H1 (cell line): ENCODE measurements at regions not wholly inside any gene's neighbourhood (a gene's known extent, or its start where the extent isn't known, plus 50 kb on each side); places are given as distances from the start of the nearest gene placed in this dataset.

Experiments
- CTCF ChIA-PET: fragments of 300-600 bp; sonication (Branson Sonifier 250); formaldehyde crosslinking; loops from one replicate; lab custom pipeline; 2021; ENCODE audit not compliant: partially characterized antibody; lab: Charles Lee
- POLR2A ChIA-PET: fragments of 300-600 bp; sonication (Branson Sonifier 250); formaldehyde crosslinking; loops from one replicate; lab custom pipeline; 2021; ENCODE audit warnings: inconsistent platforms; ENCODE audit not compliant: partially characterized antibody; lab: Charles Lee
- DNase-seq, 2 experiments: peaks; one replicate each; pipeline versions ENCODE4 v3.0.0 to v3.0.0-alpha.2; 2010 to 2022; ENCODE audit warnings: low spot score in 2 of 2, low read depth in 1 of 2, mixed read lengths in 1 of 2
- FAIRE-seq: peaks from 2 replicates; lab custom pipeline; 2011; peaks lifted over from hg19 to GRCh38; lab: Jason Lieb, UNC
- H2AFZ ChIP-seq: 2 replicates; pipeline ENCODE4 v1.8.1; 2012; ENCODE audit warnings: low read length, inconsistent platforms
- H2AK5ac ChIP-seq: 2 replicates; pipeline ENCODE4 v1.6.1; 2013; ENCODE audit warnings: low read depth, low read length
- H2BK120ac ChIP-seq: replicated peaks from 2 replicates; pipeline ENCODE3; 2013; ENCODE audit warnings: low read depth, low read length, inconsistent platforms
- H2BK12ac ChIP-seq: 2 replicates; pipeline ENCODE4 v1.6.1; 2013; ENCODE audit warnings: low read depth, low read length
- H2BK15ac ChIP-seq: 2 replicates; pipeline ENCODE4 v1.6.1; 2013; ENCODE audit warnings: low read length
- H2BK20ac ChIP-seq: 2 replicates; pipeline ENCODE4 v1.6.1; 2013; ENCODE audit warnings: low read length
- H2BK5ac ChIP-seq: 2 replicates; pipeline ENCODE4 v1.6.1; 2013; ENCODE audit warnings: low read depth, low read length
- H3K14ac ChIP-seq: 2 replicates; pipeline ENCODE4 v1.6.1; 2013; ENCODE audit warnings: inconsistent platforms; ENCODE audit not compliant: insufficient read length
- H3K18ac ChIP-seq: 2 replicates; pipeline ENCODE4 v1.6.1; 2013; ENCODE audit warnings: low read length; ENCODE audit errors: extremely low read depth
- H3K23ac ChIP-seq: 2 replicates; pipeline ENCODE4 v1.6.1; 2013; ENCODE audit warnings: inconsistent platforms; ENCODE audit not compliant: insufficient read length
- H3K23me2 ChIP-seq: 2 replicates; pipeline ENCODE4 v1.6.1; 2013; ENCODE audit warnings: low read depth, low read length
- H3K27ac ChIP-seq: 2 replicates; pipeline ENCODE4 v1.6.1; 2011; ENCODE audit warnings: low read depth, low read length, inconsistent platforms
- H3K27me3 ChIP-seq, 4 experiments: replicated peaks in 1 of 4; 1 replicate in 1 of 4; 2 replicates in 3 of 4; pipeline versions ENCODE4 v1.6.1 to v1.8.1; 2011 to 2013; ENCODE audit warnings: low read length in 3 of 4, mild to moderate bottlenecking in 3 of 4, inconsistent platforms in 2 of 4, mixed read lengths in 2 of 4, moderate library complexity in 1 of 4; ENCODE audit not compliant: control insufficient read depth in 3 of 4, insufficient read depth in 3 of 4; ENCODE audit errors: extremely low read depth in 1 of 4
- H3K36me3 ChIP-seq, 4 experiments: 2 replicates each; pipeline versions ENCODE4 v1.6.1 to v1.8.1; 2011 to 2013; ENCODE audit warnings: mild to moderate bottlenecking in 4 of 4, low read length in 3 of 4, moderate library complexity in 2 of 4, control low read depth in 1 of 4, inconsistent platforms in 1 of 4; ENCODE audit not compliant: insufficient read depth in 4 of 4, control insufficient read depth in 2 of 4
- H3K4ac ChIP-seq: replicated peaks from 2 replicates; pipeline ENCODE3; 2013; ENCODE audit warnings: low read length, low read depth, mixed read lengths, inconsistent platforms; ENCODE audit not compliant: insufficient read length
- H3K4me1 ChIP-seq, 4 experiments: replicated peaks in 1 of 4; 1 replicate in 1 of 4; 2 replicates in 3 of 4; pipeline versions ENCODE4 v1.6.1 to v1.8.1; 2011 to 2013; ENCODE audit warnings: low read length in 3 of 4, inconsistent platforms in 2 of 4, mixed read lengths in 1 of 4; ENCODE audit not compliant: insufficient read depth in 4 of 4, control insufficient read depth in 3 of 4
- H3K4me2 ChIP-seq, 2 experiments: 2 replicates each; pipeline versions ENCODE4 v1.6.1 to v1.8.1; 2011 to 2013; ENCODE audit warnings: low read depth in 2 of 2, low read length in 2 of 2, control low read depth in 1 of 2, inconsistent platforms in 1 of 2, mild to moderate bottlenecking in 1 of 2; ENCODE audit not compliant: insufficient read depth in 1 of 2
- H3K4me3 ChIP-seq, 4 experiments: fragments of 200-600, 300-600 bp in 1 of 4; sonication (generic), shearing (Covaris generic), sonication (Bioruptor Twin) in 1 of 4; 2 replicates each; pipeline versions ENCODE4 v1.5.1 to v1.8.1; 2011 to 2016; ENCODE audit warnings: low read length in 4 of 4, low read depth in 3 of 4, control low read depth in 2 of 4, inconsistent platforms in 2 of 4, mild to moderate bottlenecking in 2 of 4, mixed read lengths in 1 of 4, moderate library complexity in 1 of 4; ENCODE audit not compliant: insufficient read depth in 2 of 4; ENCODE audit errors: extremely low read depth in 1 of 4
- H3K56ac ChIP-seq: replicated peaks from 2 replicates; pipeline ENCODE3; 2013; ENCODE audit warnings: low read depth, mild to moderate bottlenecking, mixed read lengths, low read length, inconsistent platforms; ENCODE audit not compliant: insufficient read length
- H3K79me1 ChIP-seq: 2 replicates; pipeline ENCODE4 v1.6.1; 2013; ENCODE audit warnings: low read depth, low read length, control low read depth
- H3K79me2 ChIP-seq, 2 experiments: 2 replicates each; pipeline versions ENCODE4 v1.6.1 to v1.8.1; 2012 to 2013; ENCODE audit warnings: low read length in 2 of 2, mild to moderate bottlenecking in 2 of 2, inconsistent platforms in 1 of 2; ENCODE audit not compliant: insufficient read depth in 2 of 2, control insufficient read depth in 1 of 2
- H3K9ac ChIP-seq, 4 experiments: replicated peaks in 1 of 4; 1 replicate in 1 of 4; 2 replicates in 3 of 4; pipeline versions ENCODE4 v1.6.1 to v1.8.1; 2011 to 2013; ENCODE audit warnings: low read depth in 3 of 4, low read length in 3 of 4, control low read depth in 2 of 4, mild to moderate bottlenecking in 2 of 4, moderate library complexity in 2 of 4, inconsistent platforms in 1 of 4; ENCODE audit errors: extremely low read depth in 1 of 4
- H3K9me3 ChIP-seq, 2 experiments: 2 replicates each; pipeline versions ENCODE4 v1.6.1 to v1.8.1; 2012 to 2013; ENCODE audit warnings: mild to moderate bottlenecking in 2 of 2, moderate library complexity in 2 of 2, control low read depth in 1 of 2, inconsistent platforms in 1 of 2, low read depth in 1 of 2, low read length in 1 of 2, mixed read lengths in 1 of 2; ENCODE audit not compliant: insufficient read depth in 2 of 2
- H4K20me1 ChIP-seq, 2 experiments: replicated peaks in 1 of 2; 2 replicates each; pipeline versions ENCODE3 to v1.8.1; 2011 to 2013; ENCODE audit warnings: inconsistent platforms in 2 of 2, low read length in 2 of 2, mild to moderate bottlenecking in 1 of 2; ENCODE audit not compliant: insufficient read depth in 2 of 2, control insufficient read depth in 1 of 2
- H4K5ac ChIP-seq: 2 replicates; pipeline ENCODE4 v1.6.1; 2013; ENCODE audit warnings: low read length, low read depth, mixed read lengths, inconsistent platforms; ENCODE audit not compliant: insufficient read length
- H4K8ac ChIP-seq: 2 replicates; pipeline ENCODE4 v1.8.0; 2013; ENCODE audit warnings: mild to moderate bottlenecking, moderate library complexity, low read length, inconsistent platforms; ENCODE audit not compliant: insufficient read depth; ENCODE audit errors: extremely low read depth
- H4K91ac ChIP-seq: replicated peaks from 2 replicates; pipeline ENCODE3; 2013; ENCODE audit warnings: low read length, mixed read lengths, inconsistent platforms; ENCODE audit not compliant: insufficient read length
- BACH1 ChIP-seq: IDR thresholded peaks from 2 replicates; pipeline ENCODE4 v1.6.1; 2012; ENCODE audit warnings: low read length, improper control_type of control experiment
- BCL11A ChIP-seq, 2 experiments: IDR thresholded peaks; one replicate each; pipeline ENCODE4 v1.6.1; 2011; ENCODE audit warnings: low read depth in 2 of 2, low read length in 2 of 2, mild to moderate bottlenecking in 2 of 2
- CBX8 ChIP-seq: fragments of 300-800, 300-1000 bp; sonication (generic); IDR thresholded peaks from 2 replicates; pipeline ENCODE4 v1.7.1; 2016; ENCODE audit warnings: low read depth, low read length, borderline replicate concordance
- CREB1 ChIP-seq: IDR thresholded peaks from 2 replicates; pipeline ENCODE4 v1.6.1; 2012; ENCODE audit warnings: inconsistent platforms
- FOSL1 ChIP-seq: IDR thresholded peaks from 2 replicates; pipeline ENCODE4 v1.6.1; 2011; ENCODE audit warnings: mild to moderate bottlenecking, low read depth, low read length, moderate library complexity; ENCODE audit not compliant: insufficient read depth
- HDAC6 ChIP-seq: IDR thresholded peaks from one replicate; pipeline ENCODE4 v1.7.1; 2012; ENCODE audit warnings: low read depth, mild to moderate bottlenecking, inconsistent platforms, low read length, moderate library complexity
- KDM4A ChIP-seq: IDR thresholded peaks from one replicate; pipeline ENCODE4 v1.7.1; 2012; ENCODE audit warnings: low read depth, mild to moderate bottlenecking, moderate library complexity, low read length, inconsistent platforms; ENCODE audit not compliant: severe bottlenecking
- RAD21 ChIP-seq, 2 experiments: IDR thresholded peaks in 1 of 2; conservative IDR thresholded peaks in 1 of 2; 2 replicates each; pipeline ENCODE4 v1.6.1; 2011; ENCODE audit warnings: low read depth in 2 of 2, low read length in 2 of 2, improper control_type of control experiment in 1 of 2, inconsistent platforms in 1 of 2, mild to moderate bottlenecking in 1 of 2, moderate library complexity in 1 of 2
- SP1 ChIP-seq: IDR thresholded peaks from 2 replicates; pipeline ENCODE4 v1.6.1; 2011; ENCODE audit warnings: low read depth, low read length
- SP2 ChIP-seq: IDR thresholded peaks from 2 replicates; pipeline ENCODE4 v1.6.1; 2012; ENCODE audit warnings: mild to moderate bottlenecking, low read length, inconsistent platforms
- SUZ12 ChIP-seq: fragments of 200-600 bp; sonication (generic); IDR thresholded peaks from 2 replicates; pipeline ENCODE4 v1.6.1; 2012; ENCODE audit warnings: mild to moderate bottlenecking, inconsistent platforms, low read length, moderate library complexity, mixed read lengths
- USF2 ChIP-seq: IDR thresholded peaks from 2 replicates; pipeline ENCODE4 v1.6.1; 2011; ENCODE audit warnings: low read length, improper control_type of control experiment
- YY1 ChIP-seq: IDR thresholded peaks from 2 replicates; pipeline ENCODE4 v1.6.1; 2011; ENCODE audit warnings: low read depth, mild to moderate bottlenecking, low read length
- WGBS, 2 experiments: shearing (Covaris generic) in 1 of 2; methylation state at CpG; one replicate each; pipeline versions ENCODE4 v1.1.6 to v1.1.7; 2013 to 2015; ENCODE audit warnings: low lambda C conversion rate in 2 of 2, mixed read lengths in 2 of 2, inconsistent platforms in 1 of 2, low coverage in 1 of 2, missing lambda C conversion rate in 1 of 2; ENCODE audit not compliant: insufficient replicate concordance in 2 of 2, insufficient coverage in 1 of 2, insufficient read length in 1 of 2; ENCODE audit errors: extremely low coverage in 1 of 2, missing lambda C conversion rate in 1 of 2; 5-methylcytosine and 5-hydroxymethylcytosine counted together
- TF ChIP-seq, protein P1 (sequence below): IDR thresholded peaks from 2 replicates; pipeline ENCODE4 v1.6.1; 2011; ENCODE audit warnings: low read depth, mild to moderate bottlenecking, low read length; ENCODE audit not compliant: insufficient read depth

- no peak overlapping the region for H2BK20ac ChIP-seq
- H3K23ac ChIP-seq: no peak overlapping the region
- TF ChIP-seq USF2: no peak
- TF ChIP-seq HDAC6: no peak
- TF ChIP-seq YY1: no peak
- no peak for TF ChIP-seq SP2
- no peak for TF ChIP-seq CBX8
- TF ChIP-seq BACH1: no peak
- no peak for TF ChIP-seq KDM4A
- no peak for TF ChIP-seq SP1
- no peak for TF ChIP-seq CREB1
- TF ChIP-seq BCL11A (IDR thresholded peaks at IDR 0.05; ENCODE audit: low read depth in 2 of 2, low read length in 2 of 2): no peak
- TF ChIP-seq FOSL1: no peak
- no peak for TF ChIP-seq SUZ12
- TF ChIP-seq, protein P1, sequence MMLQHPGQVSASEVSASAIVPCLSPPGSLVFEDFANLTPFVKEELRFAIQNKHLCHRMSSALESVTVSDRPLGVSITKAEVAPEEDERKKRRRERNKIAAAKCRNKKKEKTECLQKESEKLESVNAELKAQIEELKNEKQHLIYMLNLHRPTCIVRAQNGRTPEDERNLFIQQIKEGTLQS: no peak
- no peak for TF ChIP-seq RAD21 (IDR thresholded peaks at IDR 0.05 in 1 of 2, conservative IDR thresholded peaks at IDR 0.05 in 1 of 2; ENCODE audit: low read depth in 2 of 2, low read length in 2 of 2)
- TF ChIP-seq, all 59 proteins: peak for 0
- DNase-seq (no peak), FAIRE-seq (no peak)
- H3K4me3 ChIP-seq: no peak overlapping the region
- no peak overlapping the region for H2AK5ac ChIP-seq
- no peak overlapping the region for H3K27ac ChIP-seq
- no peaks in the 10 kb centered on the region for H4K20me1 ChIP-seq
- H4K8ac ChIP-seq: no peak overlapping the region
- H3K9ac ChIP-seq: no peak overlapping the region
- H3K27me3 ChIP-seq: no peaks in the 10 kb centered on the region; a peak in 1 of 7 replicates
- no peak overlapping the region for H3K4me2 ChIP-seq
- H2BK15ac ChIP-seq: no peak overlapping the region
- H3K14ac ChIP-seq: no peak overlapping the region
- WGBS, 2 experiments: 97% methylated on average over 5 of the region's 5 CpGs; no CpG with 5 or more reads in 1 of the 2 experiments
- H3K79me1 ChIP-seq: no peaks in the 10 kb centered on the region
- ChIA-PET POLR2A (no interaction called here), CTCF (no interaction called here)
- no peak overlapping the region for H2BK12ac ChIP-seq
- no peak overlapping the region for H3K4ac ChIP-seq
- H3K23me2 ChIP-seq: no peaks in the 10 kb centered on the region
- no peaks in the 10 kb centered on the region for H3K9me3 ChIP-seq
- no peak overlapping the region for H2AFZ ChIP-seq
- H4K91ac ChIP-seq: no peak overlapping the region
- H3K56ac ChIP-seq: no peak overlapping the region
- H3K18ac ChIP-seq: no peak overlapping the region
- H3K36me3 ChIP-seq: no peaks in the 10 kb centered on the region
- H2BK5ac ChIP-seq: no peak overlapping the region
- H3K4me1 ChIP-seq: no peaks in the 10 kb centered on the region
- no peak overlapping the region for H4K5ac ChIP-seq
- H2BK120ac ChIP-seq: no peak overlapping the region
- no peaks in the 10 kb centered on the region for H3K79me2 ChIP-seq
These were observed 1555.2 kb upstream of the FLRT2 start for GRCh38 chr14:83974647-83975163.
